IMR-90 (cell line): ENCODE measurements at regions not wholly inside any gene's neighbourhood (a gene's known extent, or its start where the extent isn't known, plus 50 kb on each side); places are given as distances from the start of the nearest gene placed in this dataset.

Source experiments
- ATAC-seq: fragments of 200-7000 bp; cut with Tn5 transposase; 2 replicates; pipeline ENCODE4 v1.9.1; 2020; ENCODE audit warnings: low read depth, mild to moderate bottlenecking, moderate library complexity
- BruUV-seq: library from RNA; stranded (reverse); fragments of 400-500 nt; replicated peaks from 2 replicates; lab custom pipeline; 2021; lab: Mats Ljungman, UMichigan
- CTCF ChIA-PET: fragments of 300-600 bp; formaldehyde crosslinking; extraction: SDS; loops from one replicate; lab custom pipeline; 2021; ENCODE audit warnings: antibody characterized with exemption; lab: Yijun Ruan, JAX
- POLR2A ChIA-PET: fragments of 300-600 bp; sonication (Branson Sonifier 250); formaldehyde crosslinking; loops from one replicate; lab custom pipeline; 2022; ENCODE audit warnings: antibody characterized with exemption; ENCODE audit not compliant: unreplicated experiment; lab: Charles Lee
- DNase-seq: peaks from one replicate; pipeline ENCODE4 v3.0.0; 2013
- H2AFZ ChIP-seq: replicated peaks from 2 replicates; pipeline ENCODE3; 2013; ENCODE audit warnings: low read length, mild to moderate bottlenecking; ENCODE audit not compliant: poor library complexity
- H2AK5ac ChIP-seq: 2 replicates; pipeline ENCODE4 v1.6.1; 2013; ENCODE audit warnings: low read depth, low read length, inconsistent platforms
- H2AK9ac ChIP-seq: replicated peaks from 2 replicates; pipeline ENCODE3; 2013; ENCODE audit warnings: mild to moderate bottlenecking, low read depth, low read length, moderate library complexity; ENCODE audit not compliant: poor library complexity
- H2BK120ac ChIP-seq: 2 replicates; pipeline ENCODE4 v1.6.1; 2013; ENCODE audit warnings: low read depth, low read length, inconsistent platforms
- H2BK15ac ChIP-seq: 3 replicates; pipeline ENCODE4 v1.6.1; 2013; ENCODE audit warnings: low read depth, low read length, inconsistent platforms
- H2BK20ac ChIP-seq: 2 replicates; pipeline ENCODE4 v1.6.1; 2013; ENCODE audit warnings: low read depth, mild to moderate bottlenecking, inconsistent platforms, low read length, moderate library complexity
- H2BK5ac ChIP-seq: 2 replicates; pipeline ENCODE4 v1.6.1; 2013; ENCODE audit warnings: mild to moderate bottlenecking, low read depth, low read length, inconsistent platforms; ENCODE audit not compliant: poor library complexity, severe bottlenecking
- H3K14ac ChIP-seq: replicated peaks from 2 replicates; pipeline ENCODE4 v1.6.1; 2013; ENCODE audit warnings: low read depth, low read length, inconsistent platforms
- H3K18ac ChIP-seq: 2 replicates; pipeline ENCODE4 v1.6.1; 2013; ENCODE audit warnings: low read depth, low read length, control low read depth
- H3K23ac ChIP-seq: 2 replicates; pipeline ENCODE4 v1.6.1; 2013; ENCODE audit warnings: low read depth, low read length, inconsistent platforms
- H3K27ac ChIP-seq: 2 replicates; pipeline ENCODE4 v1.5.1; 2013; ENCODE audit warnings: mild to moderate bottlenecking, control low read depth, low read length; ENCODE audit not compliant: insufficient read depth
- H3K27me3 ChIP-seq: 2 replicates; pipeline ENCODE4 v1.6.1; 2013; ENCODE audit warnings: low read length; ENCODE audit not compliant: control insufficient read depth, insufficient read depth
- H3K36me3 ChIP-seq: 2 replicates; pipeline ENCODE4 v1.6.1; 2013; ENCODE audit warnings: low read length, mixed read lengths; ENCODE audit not compliant: control insufficient read depth, insufficient read depth
- H3K4ac ChIP-seq: 2 replicates; pipeline ENCODE4 v1.6.1; 2013; ENCODE audit warnings: low read depth, low read length, inconsistent platforms
- H3K4me1 ChIP-seq: 2 replicates; pipeline ENCODE4 v1.6.1; 2013; ENCODE audit warnings: low read length, mixed read lengths; ENCODE audit not compliant: control insufficient read depth, insufficient read depth
- H3K4me2 ChIP-seq: 2 replicates; pipeline ENCODE4 v1.6.1; 2013; ENCODE audit warnings: low read depth, mild to moderate bottlenecking, control low read depth, low read length, moderate library complexity
- H3K4me3 ChIP-seq: 2 replicates; pipeline ENCODE4 v1.5.1; 2013; ENCODE audit warnings: low read depth, mild to moderate bottlenecking, control low read depth, low read length, moderate library complexity; ENCODE audit not compliant: insufficient read depth
- H3K56ac ChIP-seq: 2 replicates; pipeline ENCODE4 v1.6.1; 2013; ENCODE audit warnings: low read length, inconsistent platforms; ENCODE audit not compliant: insufficient read depth; ENCODE audit errors: extremely low read depth
- H3K79me1 ChIP-seq, 2 experiments: 2 replicates each; pipeline ENCODE4 v1.6.1; 2013; ENCODE audit warnings: low read length in 2 of 2, inconsistent platforms in 1 of 2, low read depth in 1 of 2
- H3K9ac ChIP-seq: 2 replicates; pipeline ENCODE4 v1.6.1; 2013; ENCODE audit warnings: low read depth, low read length, control low read depth
- H3K9me1 ChIP-seq: 2 replicates; pipeline ENCODE4 v1.6.1; 2013; ENCODE audit warnings: low read length, inconsistent platforms; ENCODE audit not compliant: insufficient read depth
- H3K9me3 ChIP-seq: 2 replicates; pipeline ENCODE4 v1.6.1; 2013; ENCODE audit warnings: low read length; ENCODE audit not compliant: control insufficient read depth, insufficient read depth
- H4K20me1 ChIP-seq: 2 replicates; pipeline ENCODE4 v1.6.1; 2013; ENCODE audit warnings: low read length, inconsistent platforms; ENCODE audit not compliant: insufficient read depth
- H4K5ac ChIP-seq: 2 replicates; pipeline ENCODE4 v1.6.1; 2013; ENCODE audit warnings: mild to moderate bottlenecking, low read depth, low read length, control low read depth
- H4K8ac ChIP-seq, 2 experiments: 2 replicates each; pipeline ENCODE4 v1.6.1; 2013; ENCODE audit warnings: low read depth in 2 of 2, low read length in 2 of 2, control low read depth in 1 of 2, inconsistent platforms in 1 of 2
- H4K91ac ChIP-seq: 2 replicates; pipeline ENCODE4 v1.6.1; 2013; ENCODE audit warnings: low read depth, low read length, inconsistent platforms; ENCODE audit not compliant: insufficient read depth
- CEBPB ChIP-seq: IDR thresholded peaks from 2 replicates; pipeline ENCODE4 v1.6.1; 2012; ENCODE audit warnings: low read depth, low read length, improper control_type of control experiment
- CTCF ChIP-seq: conservative IDR thresholded peaks from 2 replicates; pipeline ENCODE4 v1.5.1; 2012; ENCODE audit warnings: mild to moderate bottlenecking, low read depth, low read length, improper control_type of control experiment
- ELK1 ChIP-seq: fragments of 150-350 bp; IDR thresholded peaks from 2 replicates; pipeline ENCODE4 v1.6.1; 2016; ENCODE audit warnings: low read depth, mild to moderate bottlenecking, low read length, moderate library complexity, borderline replicate concordance
- MAZ ChIP-seq: IDR thresholded peaks from 2 replicates; pipeline ENCODE4 v1.6.1; 2012; ENCODE audit warnings: low read depth, mild to moderate bottlenecking, low read length, improper control_type of control experiment, moderate library complexity, borderline replicate concordance
- MXI1 ChIP-seq: IDR thresholded peaks from 2 replicates; pipeline ENCODE4 v1.6.1; 2012; ENCODE audit warnings: low read depth, mild to moderate bottlenecking, low read length, moderate library complexity, borderline replicate concordance
- RCOR1 ChIP-seq: IDR thresholded peaks from 2 replicates; pipeline ENCODE4 v1.6.1; 2012; ENCODE audit warnings: mild to moderate bottlenecking, low read length, improper control_type of control experiment; ENCODE audit not compliant: insufficient replicate concordance
- RFX5 ChIP-seq: IDR thresholded peaks from 2 replicates; pipeline ENCODE4 v1.8.0; 2012; ENCODE audit warnings: low read depth, mild to moderate bottlenecking, low read length, moderate library complexity
- SMC3 ChIP-seq: fragments of 150-350 bp; IDR thresholded peaks from 2 replicates; pipeline ENCODE4 v1.6.1; 2016; ENCODE audit warnings: low read depth, mild to moderate bottlenecking, antibody characterized with exemption, low read length, moderate library complexity
- USF2 ChIP-seq: fragments of 150-350 bp; IDR thresholded peaks from 2 replicates; pipeline ENCODE4 v1.6.1; 2017; ENCODE audit warnings: mild to moderate bottlenecking, antibody characterized with exemption, low read length, low read depth
- WGBS, 2 experiments: methylation state at CpG; one replicate each; pipeline versions ENCODE4 v1.1.5 to v1.1.7; 2013; ENCODE audit warnings: missing lambda C conversion rate in 2 of 2; ENCODE audit not compliant: insufficient read length in 1 of 2; ENCODE audit errors: extremely low coverage in 2 of 2; 5-methylcytosine and 5-hydroxymethylcytosine counted together
- dilution Hi-C: fragments of 300-500 bp; cut with HindIII; formaldehyde crosslinking; loops from one replicate; pipeline ENCODE4 v1.14.3; 2018; ENCODE audit warnings: low sequenced_read_pairs; ENCODE audit not compliant: unreplicated experiment
- in situ Hi-C: fragments of 300-500 bp; cut with MboI; formaldehyde crosslinking; loops from 3 replicates; pipeline ENCODE4 v1.14.3; 2019; ENCODE audit warnings: low sequenced_read_pairs, inconsistent platforms, mixed read lengths
- intact Hi-C: fragments of 100-400 bp; cut with micrococcal nuclease; formaldehyde crosslinking; loops from 2 replicates; pipeline ENCODE4 v1.10.0; 2022

- Histone ChIP-seq H3K56ac (no peak overlapping the region), H3K4me1 (no peaks in the 10 kb centered on the region), H3K14ac (no peak overlapping the region), H3K4ac (no peak overlapping the region), H3K9me3 (no peaks in the 10 kb centered on the region), H3K18ac (no peak overlapping the region), H4K20me1 (no peaks in the 10 kb centered on the region), H2BK20ac (no peak overlapping the region), H3K23ac (no peak overlapping the region), H4K8ac (no peak overlapping the region), H3K79me1 (no peaks in the 10 kb centered on the region), H2AK5ac (no peak overlapping the region), H3K4me3 (no peak overlapping the region), H3K9ac (no peak overlapping the region), H4K5ac (no peak overlapping the region), H3K27me3 (peaks cover 4% of the 10 kb centered on the region; the same call in 1 of the 2 replicates), H2AK9ac (no peak overlapping the region), H2BK120ac (no peak overlapping the region), H3K4me2 (no peak overlapping the region), H3K36me3 (no peaks in the 10 kb centered on the region), H4K91ac (no peak overlapping the region), H2BK15ac (no peak overlapping the region), H3K9me1 (no peaks in the 10 kb centered on the region), H2AFZ (no peak overlapping the region), H2BK5ac (no peak overlapping the region), H3K27ac (no peak overlapping the region)
- dilution Hi-C loops (no loop called here), intact Hi-C loops (no loop called here), in situ Hi-C loops (no loop called here)
- ChIA-PET CTCF (no interaction called here), POLR2A (interaction anchor here (0.7 kb wide), 1 partner anchor 8 kb away, joined by 8 read pairs; no protein-coding TSS in a partner anchor)
- no peak for DNase-seq
- no TSS peak for BruUV-seq
- TF ChIP-seq ELK1 (no peak), CTCF (no peak), USF2 (no peak), MXI1 (no peak), SMC3 (no peak), RFX5 (no peak), MAZ (no peak), CEBPB (no peak), RCOR1 (no peak)
- no peak for ATAC-seq
- WGBS, 2 experiments, result no CpG with 5 or more reads among the region's 3 CpGs
These were observed 766.0 kb upstream of the TBX3 start for GRCh38 chr12:115450017-115450416.
